ENCODE measurements at regions not wholly inside any gene's neighbourhood (a gene's known extent, or its start where the extent isn't known, plus 50 kb on each side); places are given as distances from the start of the nearest gene placed in this dataset.
A peak's percentile ranks its signal among the peaks of the same experiment; 100 is the strongest.

- Mint-ChIP-seq H3K9me3 (no peaks in the 10 kb centered on the region), H3K36me3 (ENCODE audit: low read depth) (no peaks in the 10 kb centered on the region), H3K27ac (no peak overlapping the region), H3K4me3 (no peak overlapping the region), H3K4me1 (ENCODE audit: low read depth) (no peaks in the 10 kb centered on the region), H3K27me3 (peaks cover 2% of the 10 kb centered on the region)
- CTCF ChIA-PET: no interaction called here
- ATAC-seq: no peak
- POLR2A ChIA-PET: interaction anchor here (0.5 kb wide), 1 partner anchor 149 kb away, joined by 5 read pairs; no protein-coding TSS in a partner anchor
- intact Hi-C loops (cut with micrococcal nuclease): no loop called here
- no peak for TF ChIP-seq CTCF (IDR thresholded peaks at IDR 0.05)
- DNase-seq: no peak
Observed at GRCh38 chr9:73030370-73031030, 77.6 kb upstream of the ALDH1A1 start.

- ATAC-seq (no peak), DNase-seq (no peak)
- Mint-ChIP-seq H3K9me3 (no peaks in the 10 kb centered on the region), H3K4me3 (no peak overlapping the region), H3K4me1 (ENCODE audit: low read depth) (no peaks in the 10 kb centered on the region), H3K27ac (no peak overlapping the region), H3K27me3 (peaks cover 6% of the 10 kb centered on the region), H3K36me3 (ENCODE audit: low read depth) (no peaks in the 10 kb centered on the region)
- TF ChIP-seq CTCF (IDR thresholded peaks at IDR 0.05): no peak
- ChIA-PET CTCF (interaction anchor here (0.7 kb wide), 1 partner anchor 51 kb away, joined by 4 read pairs; no protein-coding TSS in a partner anchor), POLR2A (no interaction called here)
- intact Hi-C loops (cut with micrococcal nuclease): loop anchor here (10.0 kb wide), 1 partner anchor 155 kb away; no protein-coding TSS in a partner anchor
Observed at GRCh38 chr9:73029346-73029745, 76.5 kb upstream of the ALDH1A1 start.

GRCh38 chr9:73026375-73026774, 73.5 kb upstream of the ALDH1A1 start:
- ATAC-seq (no peak), DNase-seq (no peak)
- H3K36me3 Mint-ChIP-seq (ENCODE audit: low read depth): no peaks in the 10 kb centered on the region
- CTCF ChIA-PET: no interaction called here
- POLR2A ChIA-PET: no interaction called here
- H3K27ac Mint-ChIP-seq: no peak overlapping the region
- H3K9me3 Mint-ChIP-seq: no peaks in the 10 kb centered on the region
- TF ChIP-seq CTCF (IDR thresholded peaks at IDR 0.05): no peak
- H3K4me1 Mint-ChIP-seq (ENCODE audit: low read depth): peaks cover 8% of the 10 kb centered on the region
- H3K27me3 Mint-ChIP-seq: peaks cover 12% of the 10 kb centered on the region
- intact Hi-C loops (cut with micrococcal nuclease): loop anchor here (10.0 kb wide), 1 partner anchor 152 kb away; no protein-coding TSS in a partner anchor
- H3K4me3 Mint-ChIP-seq: no peak overlapping the region

GRCh38 chr9:73024601-73025034, 71.8 kb upstream of the ALDH1A1 start:
- POLR2A ChIA-PET: no interaction called here
- peaks cover 8% of the 10 kb centered on the region for H3K4me1 Mint-ChIP-seq (ENCODE audit: low read depth)
- no peaks in the 10 kb centered on the region for H3K36me3 Mint-ChIP-seq (ENCODE audit: low read depth)
- H3K9me3 Mint-ChIP-seq: no peaks in the 10 kb centered on the region
- no peak for DNase-seq
- CTCF ChIA-PET: no interaction called here
- no peak for TF ChIP-seq CTCF (IDR thresholded peaks at IDR 0.05)
- H3K27ac Mint-ChIP-seq: no peak overlapping the region
- H3K27me3 Mint-ChIP-seq: peaks cover 14% of the 10 kb centered on the region
- intact Hi-C loops (cut with micrococcal nuclease): loop anchor here (10.0 kb wide), 1 partner anchor 150 kb away; no protein-coding TSS in a partner anchor
- ATAC-seq: no peak
- no peak overlapping the region for H3K4me3 Mint-ChIP-seq

GRCh38 chr9:73023025-73023541, 70.2 kb upstream of the ALDH1A1 start:
- Mint-ChIP-seq H3K36me3 (ENCODE audit: low read depth) (no peaks in the 10 kb centered on the region), H3K9me3 (no peaks in the 10 kb centered on the region), H3K27me3 (peaks cover 14% of the 10 kb centered on the region), H3K4me3 (no peak overlapping the region), H3K4me1 (ENCODE audit: low read depth) (peaks cover 8% of the 10 kb centered on the region), H3K27ac (no peak overlapping the region)
- intact Hi-C loops (cut with micrococcal nuclease): loop anchor here (10.0 kb wide), 1 partner anchor 148 kb away; no protein-coding TSS in a partner anchor
- peak; percentile 83 for TF ChIP-seq CTCF (IDR thresholded peaks at IDR 0.05)
- ATAC-seq: peak; percentile 68
- ChIA-PET POLR2A (interaction anchor here (1.0 kb wide), 1 partner anchor 14 kb away, joined by 3 read pairs; no protein-coding TSS in a partner anchor), CTCF (interaction anchor here (0.7 to 2.7 kb wide), 20 partner anchors 9 to 741 kb away, joined by 3 to 16 read pairs (median 4); no protein-coding TSS in a partner anchor)
- peak; percentile 49 for DNase-seq

Measured in activated CD8-positive, alpha-beta T cell treated with anti-CD3 and anti-CD28 coated beads for 36 hours (primary cell).